HG02678 (cell line): ENCODE measurements at regions not wholly inside any gene's neighbourhood (a gene's known extent, or its start where the extent isn't known, plus 50 kb on each side); places are given as distances from the start of the nearest gene placed in this dataset.
"Not testable (repeated sequence)": the region's sequence is repeated elsewhere in the genome, so short reads cannot be mapped to it uniquely, and the experiment has no call there.

ENCODE experiments used
- ATAC-seq: cut with Tn5 transposase; IDR thresholded peaks from one replicate; pipeline ENCODE4 v1.9.1; 2021; ENCODE audit warnings: mild to moderate bottlenecking, moderate library complexity; ENCODE audit not compliant: unreplicated experiment

GRCh38 chr3:106071306-106071705, 202.5 kb upstream of the CBLB start:
- no peak for ATAC-seq

GRCh38 chr3:106072596-106072995, 203.8 kb upstream of the CBLB start:
- not testable (repeated sequence) for ATAC-seq

GRCh38 chr3:106073806-106074205, 205.0 kb upstream of the CBLB start:
- not testable (repeated sequence) for ATAC-seq

- not testable (repeated sequence) for ATAC-seq
Observed at GRCh38 chr3:106075731-106076130, 206.9 kb upstream of the CBLB start.

GRCh38 chr3:106078635-106079034, 209.8 kb upstream of the CBLB start:
- ATAC-seq, result no peak

GRCh38 chr3:106082616-106083015, 213.8 kb upstream of the CBLB start:
- ATAC-seq, result no peak

GRCh38 chr3:106083207-106083606, 214.4 kb upstream of the CBLB start:
- no peak for ATAC-seq

- ATAC-seq, result no peak
Observed at GRCh38 chr3:106083854-106084253, 215.0 kb upstream of the CBLB start.

- no peak for ATAC-seq
Observed at GRCh38 chr3:106086038-106086437, 217.2 kb upstream of the CBLB start.

GRCh38 chr3:106086636-106087035, 217.8 kb upstream of the CBLB start:
- ATAC-seq, result no peak

- no peak for ATAC-seq
Observed at GRCh38 chr3:106088304-106088703, 219.5 kb upstream of the CBLB start.

GRCh38 chr3:106088899-106089298, 220.1 kb upstream of the CBLB start:
- no peak for ATAC-seq

- ATAC-seq, result no peak
Observed at GRCh38 chr3:106089806-106090205, 221.0 kb upstream of the CBLB start.

GRCh38 chr3:106092792-106093191, 224.0 kb upstream of the CBLB start:
- no peak for ATAC-seq

GRCh38 chr3:106093616-106094015, 224.8 kb upstream of the CBLB start:
- no peak for ATAC-seq

GRCh38 chr3:106097817-106098435, 229.1 kb upstream of the CBLB start:
- no peak for ATAC-seq

- ATAC-seq, result no peak
Observed at GRCh38 chr3:106103383-106103782, 234.6 kb upstream of the CBLB start.

GRCh38 chr3:106104078-106104477, 235.3 kb upstream of the CBLB start:
- ATAC-seq, result no peak

- no peak for ATAC-seq
Observed at GRCh38 chr3:106108925-106109324, 240.1 kb upstream of the CBLB start.

- not testable (repeated sequence) for ATAC-seq
Observed at GRCh38 chr3:106112561-106112960, 243.7 kb upstream of the CBLB start.

- no peak for ATAC-seq
Observed at GRCh38 chr3:106113747-106114146, 244.9 kb upstream of the CBLB start.

- no peak for ATAC-seq
Observed at GRCh38 chr3:106114220-106114619, 245.4 kb upstream of the CBLB start.

- no peak for ATAC-seq
Observed at GRCh38 chr3:106114848-106115247, 246.0 kb upstream of the CBLB start.
